ENCODE measurements at regions not wholly inside any gene's neighbourhood (a gene's known extent, or its start where the extent isn't known, plus 50 kb on each side); places are given as distances from the start of the nearest gene placed in this dataset.

DNA sequence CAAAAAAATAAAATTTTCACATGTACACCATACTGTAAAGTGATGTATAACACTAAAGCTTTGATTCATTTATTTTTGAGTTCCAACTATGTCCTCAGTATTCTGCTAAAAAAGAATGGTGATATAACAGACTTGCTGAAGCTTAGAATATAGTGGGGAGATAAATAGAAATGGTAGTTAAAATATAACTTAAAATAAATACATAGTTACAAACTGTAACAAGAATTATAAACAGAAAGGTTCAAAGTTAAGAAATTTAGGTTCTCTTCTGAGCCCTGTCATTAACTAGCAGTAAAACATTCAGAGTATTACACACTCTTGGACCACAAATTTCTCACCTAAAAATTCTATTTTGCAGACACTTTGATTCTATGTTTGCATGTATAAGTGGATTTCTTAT is 392.1 kb downstream of the ANXA1 start:
- Histone ChIP-seq H3K9me3 (ENCODE audit: low read depth) (no peaks in the 10 kb centered on the region), H3K79me2 (ENCODE audit: low read depth) (no peaks in the 10 kb centered on the region), H3K4me2 (no peak overlapping the region), H3K27me3 (no peaks in the 10 kb centered on the region), H3K4me3 (no peak overlapping the region), H2AFZ (replicated peaks) (no peak overlapping the region), H3K4me1 (peaks cover 11% of the 10 kb centered on the region), H4K20me1 (ENCODE audit: low read depth) (no peaks in the 10 kb centered on the region), H3K9ac (no peak overlapping the region), H3F3A (ENCODE audit: low read depth) (no peaks in the 10 kb centered on the region), H3K36me3 (no peaks in the 10 kb centered on the region), H3K27ac (no peak overlapping the region)
- Mint-ChIP-seq H3K36me3 (peaks cover 2% of the 10 kb centered on the region), H3K27ac (no peak overlapping the region), H3K27me3 (ENCODE audit: insufficient read depth, low read depth) (no peaks in the 10 kb centered on the region), H3K4me1 (peaks cover 17% of the 10 kb centered on the region), H3K4me3 (no peak overlapping the region), H3K9me3 (no peaks in the 10 kb centered on the region)
- DNase-seq (ENCODE audit: low spot score), result no peak
- no peak for TF ChIP-seq CTCF (IDR thresholded peaks at IDR 0.05)
- no peak for TF ChIP-seq EZH2phosphoT487 (IDR thresholded peaks at IDR 0.05)
- no peak for TF ChIP-seq EZH2 (IDR thresholded peaks at IDR 0.05)

GRCh38 chr9:73548201-73548600 is 396.5 kb downstream of the ANXA1 start:
- TF ChIP-seq EZH2phosphoT487 (IDR thresholded peaks at IDR 0.05), result no peak
- no peak for TF ChIP-seq CTCF (IDR thresholded peaks at IDR 0.05)
- TF ChIP-seq EZH2 (IDR thresholded peaks at IDR 0.05), result no peak
- peak overlapping the region; percentile 84 for H2AFZ ChIP-seq (replicated peaks)
- no peaks in the 10 kb centered on the region for H3K36me3 ChIP-seq

DNA sequence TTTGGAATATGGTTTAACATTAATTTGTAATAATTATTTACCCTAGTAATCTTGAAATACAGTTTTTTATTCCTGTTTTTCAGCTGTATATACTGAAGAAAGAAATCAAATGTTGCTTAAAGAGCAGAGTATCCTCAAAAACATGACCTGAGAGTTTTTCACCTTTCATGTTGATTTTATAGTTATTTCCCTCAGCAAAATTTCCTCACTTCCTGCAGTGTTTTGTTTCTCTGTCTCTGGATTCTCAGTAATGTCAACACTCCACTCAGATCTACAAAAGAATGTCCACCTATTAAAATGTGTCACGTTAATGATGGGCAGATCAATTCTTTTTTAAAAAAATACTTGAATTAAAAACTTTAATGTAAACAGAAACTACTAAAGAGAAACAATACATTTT is 398.3 kb downstream of the ANXA1 start:
- DNase-seq (ENCODE audit: low spot score), result no peak
- H3K9me3 Mint-ChIP-seq, result no peaks in the 10 kb centered on the region
- H3K27me3 Mint-ChIP-seq (ENCODE audit: insufficient read depth, low read depth), result no peaks in the 10 kb centered on the region
- Histone ChIP-seq H2AFZ (replicated peaks) (no peak overlapping the region), H3K79me2 (ENCODE audit: low read depth) (no peaks in the 10 kb centered on the region), H4K20me1 (ENCODE audit: low read depth) (no peaks in the 10 kb centered on the region), H3K9me3 (ENCODE audit: low read depth) (no peaks in the 10 kb centered on the region), H3K27ac (no peak overlapping the region), H3K4me3 (no peak overlapping the region), H3K4me2 (no peak overlapping the region), H3K4me1 (peaks cover 13% of the 10 kb centered on the region), H3K9ac (no peak overlapping the region), H3K36me3 (no peaks in the 10 kb centered on the region), H3K27me3 (no peaks in the 10 kb centered on the region), H3F3A (ENCODE audit: low read depth) (no peaks in the 10 kb centered on the region)
- H3K36me3 Mint-ChIP-seq, result peaks cover 2% of the 10 kb centered on the region
- H3K4me1 Mint-ChIP-seq, result peaks cover 12% of the 10 kb centered on the region
- TF ChIP-seq EZH2 (IDR thresholded peaks at IDR 0.05), result no peak
- no peak for TF ChIP-seq EZH2phosphoT487 (IDR thresholded peaks at IDR 0.05)
- no peak overlapping the region for H3K27ac Mint-ChIP-seq
- H3K4me3 Mint-ChIP-seq, result no peak overlapping the region

More at GRCh38 chr9:73548201-73548600, 396.5 kb downstream of the ANXA1 start:
- Mint-ChIP-seq H3K9me3 (no peaks in the 10 kb centered on the region), H3K36me3 (peaks cover 2% of the 10 kb centered on the region), H3K4me3 (no peak overlapping the region), H3K4me1 (peaks cover 12% of the 10 kb centered on the region), H3K27me3 (ENCODE audit: insufficient read depth, low read depth) (no peaks in the 10 kb centered on the region), H3K27ac (no peak overlapping the region)
- Histone ChIP-seq H3K27ac (no peak overlapping the region), H4K20me1 (ENCODE audit: low read depth) (no peaks in the 10 kb centered on the region), H3K9ac (no peak overlapping the region), H3K4me3 (no peak overlapping the region), H3K4me1 (peaks cover 13% of the 10 kb centered on the region), H3F3A (ENCODE audit: low read depth) (no peaks in the 10 kb centered on the region), H3K9me3 (ENCODE audit: low read depth) (no peaks in the 10 kb centered on the region), H3K4me2 (no peak overlapping the region), H3K79me2 (ENCODE audit: low read depth) (no peaks in the 10 kb centered on the region), H3K27me3 (no peaks in the 10 kb centered on the region)
- peak; percentile 11 for DNase-seq (ENCODE audit: low spot score)

DNA sequence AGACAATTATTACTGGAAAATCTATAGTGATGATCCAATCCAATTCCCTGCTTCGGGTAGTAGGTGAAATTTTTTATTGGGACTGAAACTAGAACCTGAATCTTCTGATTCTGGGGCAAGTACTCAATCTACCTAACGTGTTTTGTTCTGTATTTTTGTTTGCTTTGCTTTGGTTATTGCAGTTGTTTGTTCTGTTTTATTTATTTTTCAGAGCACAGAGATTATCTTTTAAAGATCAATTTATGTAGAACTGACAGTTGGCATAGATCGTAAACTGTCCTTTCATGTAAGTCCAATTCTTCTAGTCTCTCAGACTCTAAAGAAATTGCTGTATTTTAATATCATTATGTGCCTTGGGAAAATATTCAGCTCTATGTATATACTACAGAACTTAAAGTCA is 401.6 kb downstream of the ANXA1 start:
- Mint-ChIP-seq H3K4me3 (no peak overlapping the region), H3K9me3 (no peaks in the 10 kb centered on the region), H3K27me3 (ENCODE audit: insufficient read depth, low read depth) (no peaks in the 10 kb centered on the region), H3K27ac (no peak overlapping the region), H3K36me3 (no peaks in the 10 kb centered on the region), H3K4me1 (peaks cover 5% of the 10 kb centered on the region)
- H3K9ac ChIP-seq, result no peak overlapping the region
- no peak overlapping the region for H3K4me2 ChIP-seq
- no peaks in the 10 kb centered on the region for H3K79me2 ChIP-seq (ENCODE audit: low read depth)
- H4K20me1 ChIP-seq (ENCODE audit: low read depth), result no peaks in the 10 kb centered on the region
- no peaks in the 10 kb centered on the region for H3K9me3 ChIP-seq (ENCODE audit: low read depth)
- no peaks in the 10 kb centered on the region for H3K27me3 ChIP-seq
- no peak for DNase-seq (ENCODE audit: low spot score)
- H3F3A ChIP-seq (ENCODE audit: low read depth), result no peaks in the 10 kb centered on the region
- no peak overlapping the region for H2AFZ ChIP-seq (replicated peaks)
- no peaks in the 10 kb centered on the region for H3K36me3 ChIP-seq
- peaks cover 6% of the 10 kb centered on the region for H3K4me1 ChIP-seq
- no peak for TF ChIP-seq EZH2 (IDR thresholded peaks at IDR 0.05)
- no peak for TF ChIP-seq EZH2phosphoT487 (IDR thresholded peaks at IDR 0.05)
- no peak for TF ChIP-seq CTCF (IDR thresholded peaks at IDR 0.05)
- no peak overlapping the region for H3K27ac ChIP-seq
- H3K4me3 ChIP-seq, result no peak overlapping the region
